NB4 (cell line): ENCODE measurements at regions not wholly inside any gene's neighbourhood (a gene's known extent, or its start where the extent isn't known, plus 50 kb on each side); places are given as distances from the start of the nearest gene placed in this dataset.

Source experiments
- POLR2A ChIP-seq: IDR thresholded peaks from 2 replicates; pipeline ENCODE4 v1.6.1; 2011; ENCODE audit warnings: mild to moderate bottlenecking; ENCODE audit not compliant: insufficient read length; ENCODE audit errors: extremely low read depth
- TF ChIP-seq, protein P1 (sequence below): IDR thresholded peaks from one replicate; pipeline ENCODE4 v1.5.1; 2012; ENCODE audit warnings: low read depth, low read length

DNA sequence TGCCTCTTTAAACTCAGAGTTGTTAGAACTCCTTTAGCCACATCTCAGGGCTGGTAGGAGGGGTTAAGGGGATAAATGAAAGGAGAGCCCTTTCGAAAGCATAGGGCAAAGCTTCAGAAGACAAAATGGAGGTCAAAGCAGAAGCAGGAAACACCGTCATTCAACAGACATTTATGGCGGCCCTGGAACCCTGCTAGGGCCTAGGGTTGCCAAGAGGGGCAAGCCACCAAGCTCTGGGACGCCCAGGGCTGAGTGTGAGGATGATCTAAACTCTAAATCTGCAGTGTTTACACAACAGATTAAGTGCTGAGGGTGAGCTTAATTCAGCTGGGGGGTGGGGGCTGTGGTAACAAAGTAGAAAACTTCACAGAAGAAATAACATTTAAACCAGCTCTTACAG, 79.0 kb upstream of the NFE2L3 start:
- TF ChIP-seq POLR2A: no peak
- TF ChIP-seq, protein P1, sequence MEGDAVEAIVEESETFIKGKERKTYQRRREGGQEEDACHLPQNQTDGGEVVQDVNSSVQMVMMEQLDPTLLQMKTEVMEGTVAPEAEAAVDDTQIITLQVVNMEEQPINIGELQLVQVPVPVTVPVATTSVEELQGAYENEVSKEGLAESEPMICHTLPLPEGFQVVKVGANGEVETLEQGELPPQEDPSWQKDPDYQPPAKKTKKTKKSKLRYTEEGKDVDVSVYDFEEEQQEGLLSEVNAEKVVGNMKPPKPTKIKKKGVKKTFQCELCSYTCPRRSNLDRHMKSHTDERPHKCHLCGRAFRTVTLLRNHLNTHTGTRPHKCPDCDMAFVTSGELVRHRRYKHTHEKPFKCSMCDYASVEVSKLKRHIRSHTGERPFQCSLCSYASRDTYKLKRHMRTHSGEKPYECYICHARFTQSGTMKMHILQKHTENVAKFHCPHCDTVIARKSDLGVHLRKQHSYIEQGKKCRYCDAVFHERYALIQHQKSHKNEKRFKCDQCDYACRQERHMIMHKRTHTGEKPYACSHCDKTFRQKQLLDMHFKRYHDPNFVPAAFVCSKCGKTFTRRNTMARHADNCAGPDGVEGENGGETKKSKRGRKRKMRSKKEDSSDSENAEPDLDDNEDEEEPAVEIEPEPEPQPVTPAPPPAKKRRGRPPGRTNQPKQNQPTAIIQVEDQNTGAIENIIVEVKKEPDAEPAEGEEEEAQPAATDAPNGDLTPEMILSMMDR: no peak
